Type B pancreatic cell (in vitro differentiated cells): ENCODE measurements at regions not wholly inside any gene's neighbourhood (a gene's known extent, or its start where the extent isn't known, plus 50 kb on each side); places are given as distances from the start of the nearest gene placed in this dataset.

Source experiments
- DNase-seq: peaks from one replicate; pipeline ENCODE4 v3.0.0; 2021; ENCODE audit warnings: mixed read lengths; ENCODE audit not compliant: unreplicated experiment; ENCODE audit errors: extremely low spot score
- H3K27ac Mint-ChIP-seq: 2 replicates; pipeline ENCODE4 v1.8.0; 2021; ENCODE audit warnings: mild to moderate bottlenecking, mixed read lengths
- H3K27me3 Mint-ChIP-seq: 2 replicates; pipeline ENCODE4 v1.8.0; 2021; ENCODE audit warnings: mixed read lengths
- H3K36me3 Mint-ChIP-seq: 2 replicates; pipeline ENCODE4 v1.8.0; 2021; ENCODE audit warnings: mixed read lengths
- H3K4me1 Mint-ChIP-seq: one replicate; pipeline ENCODE4 v1.8.0; 2021; ENCODE audit warnings: mixed read lengths; ENCODE audit not compliant: unreplicated experiment
- H3K4me3 Mint-ChIP-seq: 2 replicates; pipeline ENCODE4 v1.8.0; 2021; ENCODE audit warnings: mild to moderate bottlenecking, mixed read lengths
- H3K9me3 Mint-ChIP-seq: 2 replicates; pipeline ENCODE4 v1.8.0; 2021; ENCODE audit warnings: mixed read lengths
- TF ChIP-seq, protein P1 (sequence below): fragments of 200-600 bp; sonication (generic); conservative IDR thresholded peaks from 2 replicates; pipeline ENCODE4 v1.5.0; 2021; ENCODE audit warnings: antibody characterized with exemption, mild to moderate bottlenecking

DNA sequence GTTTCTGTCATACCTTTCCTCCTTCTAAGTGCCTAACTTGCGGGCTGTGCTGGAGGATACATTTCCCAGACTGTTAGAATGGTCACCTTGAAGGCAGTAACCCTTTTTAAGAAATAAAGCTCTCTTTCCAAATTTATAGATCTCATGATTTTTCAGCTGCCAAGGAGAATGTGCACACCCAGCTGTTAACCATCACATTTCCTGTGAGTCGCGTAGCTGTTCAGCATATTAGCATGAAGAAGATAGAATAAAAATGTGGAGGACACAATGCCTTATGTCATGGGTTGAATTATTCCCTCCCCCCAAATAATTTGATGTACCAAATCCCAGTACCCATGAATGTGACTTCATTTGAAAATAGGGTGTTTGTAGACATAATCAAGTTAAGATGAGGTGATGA is 729.4 kb downstream of the MTRR start:
- Mint-ChIP-seq H3K27me3 (peaks cover 16% of the 10 kb centered on the region), H3K9me3 (no peaks in the 10 kb centered on the region), H3K27ac (no peak overlapping the region), H3K4me1 (no peaks in the 10 kb centered on the region), H3K36me3 (no peaks in the 10 kb centered on the region), H3K4me3 (no peak overlapping the region)
- TF ChIP-seq, protein P1, sequence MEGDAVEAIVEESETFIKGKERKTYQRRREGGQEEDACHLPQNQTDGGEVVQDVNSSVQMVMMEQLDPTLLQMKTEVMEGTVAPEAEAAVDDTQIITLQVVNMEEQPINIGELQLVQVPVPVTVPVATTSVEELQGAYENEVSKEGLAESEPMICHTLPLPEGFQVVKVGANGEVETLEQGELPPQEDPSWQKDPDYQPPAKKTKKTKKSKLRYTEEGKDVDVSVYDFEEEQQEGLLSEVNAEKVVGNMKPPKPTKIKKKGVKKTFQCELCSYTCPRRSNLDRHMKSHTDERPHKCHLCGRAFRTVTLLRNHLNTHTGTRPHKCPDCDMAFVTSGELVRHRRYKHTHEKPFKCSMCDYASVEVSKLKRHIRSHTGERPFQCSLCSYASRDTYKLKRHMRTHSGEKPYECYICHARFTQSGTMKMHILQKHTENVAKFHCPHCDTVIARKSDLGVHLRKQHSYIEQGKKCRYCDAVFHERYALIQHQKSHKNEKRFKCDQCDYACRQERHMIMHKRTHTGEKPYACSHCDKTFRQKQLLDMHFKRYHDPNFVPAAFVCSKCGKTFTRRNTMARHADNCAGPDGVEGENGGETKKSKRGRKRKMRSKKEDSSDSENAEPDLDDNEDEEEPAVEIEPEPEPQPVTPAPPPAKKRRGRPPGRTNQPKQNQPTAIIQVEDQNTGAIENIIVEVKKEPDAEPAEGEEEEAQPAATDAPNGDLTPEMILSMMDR = no peak
- DNase-seq = no peak

DNA sequence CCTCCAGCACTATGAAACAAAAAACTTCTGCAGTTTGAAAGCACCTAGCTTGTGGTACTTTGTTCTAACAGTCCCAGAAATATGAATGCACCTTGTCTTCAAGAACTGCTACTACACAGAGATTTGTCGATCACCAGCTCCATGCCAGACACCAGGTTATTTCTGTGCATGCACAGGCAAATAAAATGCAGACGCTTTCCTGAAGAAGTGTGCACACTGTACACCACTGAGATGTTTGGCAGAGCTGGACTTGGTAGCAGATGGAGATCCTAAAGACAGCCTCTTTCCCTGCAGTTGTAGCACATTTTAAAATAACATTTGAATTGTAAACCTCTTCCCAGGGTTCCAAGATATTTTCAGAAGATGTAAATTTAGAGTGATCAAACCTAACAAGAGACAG is 730.0 kb downstream of the MTRR start:
- H3K9me3 Mint-ChIP-seq = no peaks in the 10 kb centered on the region
- no peaks in the 10 kb centered on the region for H3K36me3 Mint-ChIP-seq
- DNase-seq = no peak
- TF ChIP-seq, protein P1 = no peak
- H3K27ac Mint-ChIP-seq = no peak overlapping the region
- H3K4me3 Mint-ChIP-seq = no peak overlapping the region
- H3K27me3 Mint-ChIP-seq = peaks cover 15% of the 10 kb centered on the region
- H3K4me1 Mint-ChIP-seq = no peaks in the 10 kb centered on the region

DNA sequence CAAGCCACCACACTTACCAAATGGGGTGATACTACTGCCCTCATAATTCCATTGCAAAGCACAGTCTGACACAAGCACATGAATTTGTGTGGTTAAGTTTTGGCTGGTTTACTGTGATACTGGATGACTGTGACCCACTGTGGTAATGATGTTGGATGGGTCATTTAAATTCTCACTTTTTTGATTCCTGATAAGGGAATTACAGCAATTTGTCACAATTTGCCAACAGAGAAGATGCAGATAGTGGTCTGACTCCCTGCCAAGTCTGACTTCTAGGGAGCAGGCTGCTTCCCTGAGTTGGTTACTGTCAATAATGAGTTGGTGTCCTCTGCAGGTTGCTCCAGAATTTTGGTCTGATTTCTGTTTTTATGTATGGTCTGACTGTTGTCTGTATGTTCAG is 731.9 kb downstream of the MTRR start:
- Mint-ChIP-seq H3K4me3 (no peak overlapping the region), H3K4me1 (no peaks in the 10 kb centered on the region), H3K36me3 (no peaks in the 10 kb centered on the region)

DNA sequence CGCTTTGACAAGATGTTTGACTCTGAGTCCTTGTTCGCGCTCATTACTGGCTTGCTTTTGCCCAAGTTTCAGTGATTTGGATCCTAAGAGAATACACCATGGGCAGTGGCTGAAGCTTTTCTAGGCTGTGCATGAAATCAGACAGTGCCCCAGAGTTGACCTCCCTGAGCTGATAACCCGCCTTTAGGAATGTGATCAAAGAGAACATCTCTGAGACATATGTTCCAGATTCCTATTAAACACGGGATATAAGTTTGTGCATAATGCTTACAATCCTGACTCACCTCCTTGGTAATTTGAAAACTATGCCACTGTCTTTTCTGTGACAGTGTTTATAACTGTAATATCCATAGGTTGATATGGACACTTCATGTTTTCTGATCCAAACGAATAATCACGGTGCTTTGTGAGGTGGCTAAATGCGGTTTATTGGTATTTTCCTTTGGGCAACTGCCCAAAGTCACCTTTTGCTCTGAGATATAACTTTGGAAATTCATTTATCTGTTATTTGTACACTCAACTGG is 732.9 kb downstream of the MTRR start:
- Mint-ChIP-seq H3K27ac (no peak overlapping the region), H3K4me1 (no peaks in the 10 kb centered on the region), H3K4me3 (no peak overlapping the region), H3K27me3 (peaks cover 28% of the 10 kb centered on the region), H3K36me3 (no peaks in the 10 kb centered on the region), H3K9me3 (no peaks in the 10 kb centered on the region)
- TF ChIP-seq, protein P1 = no peak
- no peak for DNase-seq

More for the DNA sequence above, 731.9 kb downstream of the MTRR start:
- DNase-seq = no peak
- TF ChIP-seq, protein P1 = no peak
- peaks cover 19% of the 10 kb centered on the region for H3K27me3 Mint-ChIP-seq
- H3K9me3 Mint-ChIP-seq = no peaks in the 10 kb centered on the region
- H3K27ac Mint-ChIP-seq = no peak overlapping the region

DNA sequence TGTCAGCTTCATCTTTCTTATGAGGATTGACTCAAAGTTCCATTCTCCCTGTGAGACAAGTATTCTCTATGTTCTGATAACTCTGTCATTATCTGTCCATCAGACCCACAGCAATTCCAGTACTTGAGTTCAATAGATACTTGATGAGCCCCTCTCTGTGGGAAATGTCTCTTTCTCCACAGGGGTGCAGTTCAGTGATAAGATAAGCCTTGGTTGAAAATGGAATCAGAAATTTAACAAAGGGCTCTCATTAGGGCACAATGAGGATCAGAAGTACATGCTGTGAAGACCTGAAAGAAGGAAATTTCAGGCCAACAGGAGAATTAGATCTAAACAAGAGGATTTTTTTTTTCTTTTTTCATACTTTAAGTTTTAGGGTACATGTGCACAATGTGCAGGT is 737.3 kb downstream of the MTRR start:
- H3K27me3 Mint-ChIP-seq = peaks cover 28% of the 10 kb centered on the region
- H3K4me3 Mint-ChIP-seq = no peak overlapping the region
- H3K36me3 Mint-ChIP-seq = no peaks in the 10 kb centered on the region
- no peak overlapping the region for H3K27ac Mint-ChIP-seq
- no peaks in the 10 kb centered on the region for H3K9me3 Mint-ChIP-seq
- TF ChIP-seq, protein P1 = no peak
- no peak for DNase-seq
- no peaks in the 10 kb centered on the region for H3K4me1 Mint-ChIP-seq

DNA sequence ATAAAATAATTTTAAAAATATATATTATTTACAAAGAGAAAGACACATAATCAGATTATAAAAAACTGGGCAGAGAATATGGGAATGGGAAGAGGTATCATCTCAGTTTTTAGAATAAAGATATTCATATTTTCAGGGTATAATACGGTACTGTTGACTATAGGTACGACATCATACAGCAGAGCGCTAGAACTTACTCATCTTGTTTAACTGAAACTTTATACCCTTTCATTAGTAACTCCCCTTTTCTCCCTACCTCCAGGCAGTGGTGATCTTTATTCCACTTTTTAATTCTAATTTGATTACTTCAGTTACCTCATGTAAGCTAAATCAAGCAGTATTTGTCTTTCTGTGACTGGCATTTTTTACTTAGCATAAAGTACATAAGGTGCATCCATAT is 742.1 kb downstream of the MTRR start:
- H3K9me3 Mint-ChIP-seq = peaks cover 10% of the 10 kb centered on the region
- peaks cover 9% of the 10 kb centered on the region for H3K27me3 Mint-ChIP-seq
- no peak overlapping the region for H3K27ac Mint-ChIP-seq
- TF ChIP-seq, protein P1 = no peak
- no peak for DNase-seq
- no peaks in the 10 kb centered on the region for H3K4me1 Mint-ChIP-seq
- H3K36me3 Mint-ChIP-seq = no peaks in the 10 kb centered on the region
- no peak overlapping the region for H3K4me3 Mint-ChIP-seq
